GM12891 (cell line): ENCODE measurements at regions not wholly inside any gene's neighbourhood (a gene's known extent, or its start where the extent isn't known, plus 50 kb on each side); places are given as distances from the start of the nearest gene placed in this dataset.

Experiments used
- DNase-seq: peaks from one replicate; pipeline ENCODE4 v3.0.0; 2011; ENCODE audit warnings: low spot score; ENCODE audit not compliant: insufficient read length
- FAIRE-seq: peaks from 2 replicates; lab custom pipeline; 2011; peaks lifted over from hg19 to GRCh38; lab: Jason Lieb, UNC
- PAX5 ChIP-seq: IDR thresholded peaks from 2 replicates; pipeline ENCODE4 v1.6.1; 2011; ENCODE audit warnings: low read length, moderate library complexity, mild to moderate bottlenecking; ENCODE audit not compliant: insufficient read depth, severe bottlenecking
- POLR2A ChIP-seq: IDR thresholded peaks from 2 replicates; pipeline ENCODE4 v1.6.1; 2011; ENCODE audit warnings: low read depth, low read length, control low read depth
- POLR2AphosphoS5 ChIP-seq: IDR thresholded peaks from 2 replicates; pipeline ENCODE4 v1.6.1; 2011; ENCODE audit warnings: low read depth, low read length, control low read depth
- POU2F2 ChIP-seq: IDR thresholded peaks from 2 replicates; pipeline ENCODE4 v1.6.1; 2011; ENCODE audit warnings: low read depth, mild to moderate bottlenecking, control low read depth, low read length, moderate library complexity
- SPI1 ChIP-seq: IDR thresholded peaks from 2 replicates; pipeline ENCODE4 v1.6.1; 2011; ENCODE audit warnings: low read depth, low read length, control low read depth
- TAF1 ChIP-seq: IDR thresholded peaks from 2 replicates; pipeline ENCODE4 v1.6.1; 2011; ENCODE audit warnings: low read depth, low read length, control low read depth

DNA sequence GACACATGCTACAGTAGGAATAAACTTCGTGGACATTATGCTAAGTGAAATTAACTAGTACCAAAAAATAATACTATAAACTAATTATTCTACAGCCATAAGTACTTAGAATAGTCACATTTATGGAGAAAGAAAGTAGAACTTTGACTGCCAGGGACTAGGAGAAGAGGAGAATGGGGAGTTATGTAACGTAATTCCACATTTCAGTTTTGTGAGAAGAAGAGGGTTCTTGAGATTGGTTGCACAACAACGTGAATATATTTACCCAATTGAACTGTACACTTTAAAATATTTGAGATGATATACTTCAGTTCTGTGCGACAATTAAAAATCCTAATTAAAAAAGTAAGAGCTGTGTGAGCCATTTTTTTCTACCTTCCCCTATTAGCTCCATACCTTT is 1412.9 kb downstream of the PLA2G4A start:
- FAIRE-seq (no peak), DNase-seq (no peak)
- TF ChIP-seq SPI1 (no peak), POU2F2 (no peak), POLR2A (no peak), POLR2AphosphoS5 (no peak), TAF1 (no peak), PAX5 (no peak)

DNA sequence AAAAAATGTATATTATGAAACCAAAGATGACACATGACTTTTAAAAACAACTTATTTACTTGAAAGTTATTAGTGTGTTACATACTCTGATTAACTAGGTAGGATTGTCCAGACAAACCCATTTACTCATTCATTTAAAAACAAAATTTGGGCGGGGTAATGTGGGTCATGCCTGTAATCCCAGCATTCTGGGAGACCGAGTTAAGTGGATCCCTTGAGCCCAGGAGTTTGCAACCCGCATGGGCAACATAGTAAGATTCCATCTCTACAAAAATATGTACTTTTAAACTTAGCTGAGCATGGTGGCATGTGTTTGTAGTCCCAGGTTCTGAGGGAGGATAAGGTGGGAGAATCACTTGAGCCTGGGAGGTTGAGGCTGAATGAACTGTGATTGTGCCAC is 1414.7 kb downstream of the PLA2G4A start:
- DNase-seq, result no peak
- no peak for FAIRE-seq
- TF ChIP-seq SPI1 (no peak), TAF1 (no peak), POLR2AphosphoS5 (no peak), POU2F2 (no peak), PAX5 (no peak)

DNA sequence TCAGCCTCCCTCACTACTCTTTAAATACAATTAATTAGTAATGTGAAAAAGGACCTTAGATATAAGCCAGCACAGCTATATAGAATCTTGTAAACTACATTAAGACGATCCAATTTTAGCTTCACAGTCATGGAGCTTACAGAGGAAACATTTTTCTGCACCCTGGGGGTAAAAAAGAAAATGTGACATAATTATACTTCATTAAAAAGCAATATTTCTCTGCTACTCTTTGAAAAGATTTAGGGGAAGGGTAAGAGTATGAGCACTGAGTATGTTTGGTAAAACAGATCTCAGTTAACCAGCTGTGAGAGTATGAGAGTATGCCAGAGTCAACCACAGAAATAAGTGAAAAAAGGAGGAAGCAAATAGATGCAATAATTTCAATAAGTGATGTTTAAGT is 1415.9 kb downstream of the PLA2G4A start:
- TF ChIP-seq POU2F2 (no peak), SPI1 (no peak), TAF1 (no peak), PAX5 (no peak), POLR2A (no peak), POLR2AphosphoS5 (no peak)
- DNase-seq (no peak), FAIRE-seq (no peak)

DNA sequence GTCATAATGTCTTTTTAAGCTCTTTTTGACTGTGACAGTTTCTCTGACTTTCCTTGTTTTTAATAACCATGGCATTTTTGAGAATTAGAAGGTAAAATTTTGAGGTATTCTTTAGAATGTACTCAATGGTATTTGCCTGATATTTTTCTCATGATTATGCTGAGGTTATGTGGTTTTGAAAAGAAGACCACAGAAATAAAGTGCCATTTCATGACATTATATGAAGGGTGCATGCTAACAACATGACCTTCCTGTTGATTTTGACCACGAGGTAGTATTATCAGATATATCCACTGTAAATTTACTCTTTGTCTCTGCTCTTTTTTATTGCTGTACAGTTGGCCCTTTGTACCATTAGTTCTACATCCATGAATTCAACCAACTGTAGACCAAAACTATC is 1418.5 kb downstream of the PLA2G4A start:
- DNase-seq (no peak), FAIRE-seq (no peak)

DNA sequence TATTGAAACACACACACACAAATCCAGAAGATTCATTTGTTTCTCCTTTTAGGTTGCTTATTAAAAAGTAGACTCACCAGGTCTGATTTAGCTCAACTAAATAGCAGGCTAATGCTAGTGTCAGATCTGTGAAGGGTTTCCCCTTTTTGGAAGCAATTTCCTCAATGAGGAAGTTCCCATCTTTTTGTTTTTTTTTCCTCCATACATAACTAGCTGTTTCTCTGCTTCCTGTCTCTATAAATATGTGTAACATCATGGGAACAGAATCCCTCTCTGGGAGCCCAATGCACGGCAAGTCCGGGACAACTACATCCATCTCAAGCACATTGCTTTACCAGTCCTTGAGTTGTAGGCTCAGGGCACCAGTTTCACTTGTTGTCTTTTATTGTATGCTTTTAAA is 1421.1 kb downstream of the PLA2G4A start:
- TF ChIP-seq TAF1 (no peak), SPI1 (no peak), PAX5 (no peak), POLR2A (no peak), POLR2AphosphoS5 (no peak), POU2F2 (no peak)
- DNase-seq (no peak), FAIRE-seq (no peak)

More for the DNA sequence above, 1418.5 kb downstream of the PLA2G4A start:
- TF ChIP-seq POU2F2 (no peak), POLR2AphosphoS5 (no peak), SPI1 (no peak), POLR2A (no peak), TAF1 (no peak), PAX5 (no peak)

DNA sequence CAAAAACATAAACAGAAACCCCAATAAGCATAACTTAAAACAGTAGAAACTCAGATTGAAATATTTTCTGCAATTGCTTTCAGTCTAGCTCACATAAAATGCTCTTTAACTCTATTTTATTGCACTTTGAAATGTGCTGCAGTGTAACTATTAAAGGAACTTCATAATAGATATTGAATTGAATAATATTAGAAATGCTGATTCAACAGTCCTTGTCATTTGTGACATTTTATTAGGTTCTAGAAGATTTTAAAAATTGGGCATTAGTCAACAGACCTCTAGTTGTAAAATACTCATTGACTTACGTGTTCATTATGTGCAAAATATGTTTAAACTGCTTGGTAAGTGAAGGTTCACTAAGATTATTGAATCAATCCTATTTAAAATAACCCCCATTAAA is 1422.3 kb downstream of the PLA2G4A start:
- no peak for DNase-seq
- FAIRE-seq, result no peak
- TF ChIP-seq POLR2A, result no peak
- no peak for TF ChIP-seq POLR2AphosphoS5
- no peak for TF ChIP-seq POU2F2
- TF ChIP-seq SPI1, result no peak
- TF ChIP-seq PAX5, result no peak
- TF ChIP-seq TAF1, result no peak

DNA sequence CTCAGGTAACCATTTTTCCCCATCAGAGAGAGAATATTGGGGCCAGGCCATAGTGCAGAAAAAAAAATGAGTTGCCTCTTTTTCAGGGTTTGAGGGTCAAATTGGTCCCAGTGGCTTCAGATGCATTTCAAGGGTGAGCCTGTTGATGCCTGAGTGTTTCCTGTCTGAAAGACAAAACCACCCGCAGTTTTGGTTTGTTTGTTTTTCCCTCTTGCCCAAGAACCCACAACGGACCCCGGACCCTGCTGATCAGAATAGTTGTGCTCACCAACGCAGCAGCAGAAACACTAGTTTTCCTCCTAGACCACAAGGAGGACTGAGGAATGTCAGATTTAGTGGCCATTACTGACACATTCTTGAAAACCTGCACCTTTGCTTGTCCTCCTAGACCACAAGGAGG is 1433.1 kb downstream of the PLA2G4A start:
- TF ChIP-seq SPI1 (no peak), TAF1 (no peak), POLR2A (no peak), POU2F2 (no peak), PAX5 (no peak), POLR2AphosphoS5 (no peak)
- DNase-seq (no peak), FAIRE-seq (no peak)

DNA sequence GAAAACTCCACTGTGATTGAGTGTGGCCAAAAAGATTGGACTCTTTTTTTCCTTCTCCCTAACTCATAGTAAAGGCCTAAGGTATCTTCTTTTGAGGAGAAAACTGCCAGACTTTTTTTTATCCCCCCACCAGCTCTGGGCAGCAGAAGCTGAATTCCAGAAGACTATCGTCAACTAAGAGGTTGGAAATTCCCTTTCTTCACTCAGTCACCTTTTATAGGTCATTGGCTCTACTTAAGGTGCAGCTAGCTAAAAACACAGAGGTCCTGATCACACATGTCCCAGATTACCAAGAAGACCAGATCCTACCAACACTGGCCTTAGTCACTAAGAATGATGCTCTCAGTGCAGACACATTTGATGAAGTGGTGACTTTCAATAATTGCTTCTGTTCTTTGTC is 1441.2 kb downstream of the PLA2G4A start:
- DNase-seq (no peak), FAIRE-seq (no peak)
- TF ChIP-seq POLR2A (no peak), POLR2AphosphoS5 (no peak), SPI1 (no peak), PAX5 (no peak), TAF1 (no peak), POU2F2 (no peak)

DNA sequence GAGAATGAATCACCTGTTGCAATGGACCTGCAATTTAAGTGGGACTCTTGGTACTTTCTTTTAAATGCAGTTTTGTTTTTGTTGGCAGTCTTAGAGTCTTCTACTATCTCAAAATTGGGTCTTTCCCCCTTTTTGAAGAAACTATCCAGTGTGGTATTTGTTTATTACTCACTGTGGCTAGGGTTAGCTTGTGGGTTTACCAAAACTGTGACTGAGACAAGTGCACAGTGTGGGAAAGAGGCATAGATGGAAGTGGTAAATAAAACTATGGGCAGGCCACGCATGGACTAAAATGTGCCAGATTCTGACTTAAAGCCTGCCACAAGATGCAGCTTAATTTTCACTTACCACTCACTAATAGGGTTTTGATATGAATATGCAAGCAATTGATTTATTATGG is 1441.7 kb downstream of the PLA2G4A start:
- DNase-seq, result no peak
- FAIRE-seq, result no peak
- TF ChIP-seq POLR2AphosphoS5, result no peak
- no peak for TF ChIP-seq SPI1
- no peak for TF ChIP-seq POU2F2
- no peak for TF ChIP-seq POLR2A
- no peak for TF ChIP-seq PAX5
- TF ChIP-seq TAF1, result no peak

DNA sequence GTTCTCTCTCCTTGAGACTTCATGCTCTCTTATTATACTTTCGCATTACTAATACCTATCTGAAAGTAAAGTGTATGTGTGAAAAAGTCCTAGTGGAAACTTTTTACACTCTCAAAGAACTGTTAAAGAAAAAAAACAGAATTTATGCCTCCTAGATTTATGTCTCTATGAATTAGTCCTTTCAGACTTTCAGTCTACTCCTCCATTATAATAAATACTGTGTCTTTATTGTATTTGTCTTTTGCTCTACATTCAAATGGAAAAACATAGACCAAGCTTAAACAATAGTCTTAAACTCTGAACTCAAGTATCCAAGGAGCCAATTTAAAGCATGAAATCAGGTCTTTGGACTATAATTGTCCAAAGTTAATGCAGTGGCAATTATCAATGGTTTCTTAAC is 1449.0 kb downstream of the PLA2G4A start:
- DNase-seq (no peak), FAIRE-seq (no peak)
- TF ChIP-seq POU2F2, result no peak
- TF ChIP-seq SPI1, result no peak
- no peak for TF ChIP-seq TAF1
- no peak for TF ChIP-seq PAX5
- no peak for TF ChIP-seq POLR2A
- no peak for TF ChIP-seq POLR2AphosphoS5

DNA sequence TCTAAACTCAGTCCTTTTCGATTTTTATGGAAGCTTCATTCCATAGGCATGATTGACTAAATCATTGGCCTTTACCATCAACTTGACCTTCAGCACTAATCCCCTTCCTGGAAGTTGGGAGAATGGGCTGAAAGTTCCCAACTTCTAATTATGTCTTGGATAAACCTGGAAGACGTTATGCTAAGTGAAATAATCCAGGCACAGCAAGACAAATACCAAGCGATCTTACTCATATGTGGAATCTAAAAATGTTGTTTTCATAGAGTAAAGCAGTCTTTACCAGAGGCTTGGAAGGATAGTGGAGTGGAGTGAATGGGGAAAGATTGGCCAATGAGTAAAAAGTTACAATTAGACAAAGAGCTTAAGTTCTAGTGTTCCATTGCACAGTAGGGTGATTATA is 1453.2 kb downstream of the PLA2G4A start:
- FAIRE-seq (no peak), DNase-seq (no peak)
- no peak for TF ChIP-seq PAX5
- TF ChIP-seq POU2F2, result no peak
- TF ChIP-seq TAF1, result no peak
- TF ChIP-seq POLR2A, result no peak
- no peak for TF ChIP-seq SPI1
- TF ChIP-seq POLR2AphosphoS5, result no peak
